HG02938 (cell line): ENCODE measurements at regions not wholly inside any gene's neighbourhood (a gene's known extent, or its start where the extent isn't known, plus 50 kb on each side); places are given as distances from the start of the nearest gene placed in this dataset.
"Not testable (repeated sequence)": the region's sequence is repeated elsewhere in the genome, so short reads cannot be mapped to it uniquely, and the experiment has no call there.

Experiments used
- ATAC-seq: cut with Tn5 transposase; IDR thresholded peaks from one replicate; pipeline ENCODE4 v1.9.1; 2021; ENCODE audit warnings: mild to moderate bottlenecking, moderate library complexity; ENCODE audit not compliant: unreplicated experiment

GRCh38 chr6:15008269-15008668, 237.6 kb upstream of the JARID2 start:
- no peak for ATAC-seq

- no peak for ATAC-seq
Measured at GRCh38 chr6:15014958-15015357, 230.9 kb upstream of the JARID2 start.

- ATAC-seq = no peak
Measured at GRCh38 chr6:15016813-15017212, 229.1 kb upstream of the JARID2 start.

DNA sequence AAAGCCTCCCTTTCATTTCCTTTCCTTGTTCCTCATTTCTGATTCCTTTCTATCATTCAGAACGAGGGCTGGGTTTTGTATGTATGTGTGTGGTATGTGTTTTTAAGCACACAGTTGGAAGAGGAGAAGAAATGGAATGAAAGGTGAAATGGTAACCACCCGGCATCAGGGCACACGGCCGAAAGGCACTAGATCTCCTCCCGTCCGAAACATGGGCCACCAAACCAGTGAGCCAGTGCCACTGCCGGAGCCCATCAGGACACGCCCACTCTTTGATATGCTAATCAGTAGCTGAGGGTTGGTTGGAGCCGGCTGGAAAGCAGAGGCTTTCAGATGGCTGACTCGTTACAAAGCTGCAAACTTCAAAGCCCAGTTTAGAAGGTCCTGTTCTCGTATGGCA, 228.6 kb upstream of the JARID2 start:
- ATAC-seq = no peak

DNA sequence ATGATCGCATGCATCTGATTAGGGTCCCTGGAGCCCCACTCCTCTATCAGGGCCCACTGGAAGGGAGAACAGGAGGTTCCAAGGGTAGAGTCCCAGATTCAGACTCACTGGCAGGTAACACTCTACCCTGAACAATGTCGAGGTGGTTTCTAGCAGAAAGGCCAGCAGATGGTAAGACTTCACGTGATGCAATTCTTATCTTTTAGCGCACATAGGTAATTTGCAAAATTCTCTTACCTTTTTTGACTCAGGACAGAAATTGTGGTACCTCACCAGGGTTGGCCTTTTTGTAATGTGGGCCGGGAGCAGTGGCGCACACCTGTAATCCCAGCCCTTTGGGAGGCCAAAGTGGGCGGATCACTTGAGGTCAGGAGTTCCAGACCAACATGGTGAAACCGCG, 228.1 kb upstream of the JARID2 start:
- no peak for ATAC-seq

DNA sequence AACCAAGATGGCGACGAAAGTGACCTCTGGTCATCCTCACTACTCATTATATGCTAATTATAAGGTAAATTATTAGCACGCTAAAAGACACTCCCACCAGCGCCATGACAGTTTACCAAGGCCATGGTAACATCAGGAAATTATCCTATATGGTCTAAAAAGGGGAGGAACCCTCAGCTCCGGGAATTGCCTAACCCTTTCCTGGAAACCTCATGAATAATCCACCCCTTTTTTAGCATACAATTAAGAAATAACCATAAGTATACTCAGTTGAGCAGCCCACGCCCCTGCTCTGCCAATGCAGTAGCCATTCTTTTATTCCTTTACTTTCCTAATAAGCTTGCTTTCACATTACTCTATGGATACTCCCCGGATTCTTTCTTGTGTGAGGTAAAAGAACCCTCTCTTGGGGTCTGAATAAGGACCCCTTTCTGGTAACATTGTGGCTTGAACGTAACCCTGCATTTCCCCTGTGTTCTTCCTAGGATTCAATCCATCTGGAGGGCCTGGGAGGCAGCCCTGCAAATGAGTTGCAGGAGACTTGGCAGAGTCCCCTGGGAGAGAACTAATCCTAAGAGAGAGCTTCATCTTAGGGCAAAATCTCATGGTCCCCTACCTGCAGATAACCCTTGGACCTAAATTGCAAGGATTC, 225.6 kb upstream of the JARID2 start:
- ATAC-seq = no peak

- ATAC-seq = no peak
Measured at GRCh38 chr6:15021074-15021473, 224.8 kb upstream of the JARID2 start.

DNA sequence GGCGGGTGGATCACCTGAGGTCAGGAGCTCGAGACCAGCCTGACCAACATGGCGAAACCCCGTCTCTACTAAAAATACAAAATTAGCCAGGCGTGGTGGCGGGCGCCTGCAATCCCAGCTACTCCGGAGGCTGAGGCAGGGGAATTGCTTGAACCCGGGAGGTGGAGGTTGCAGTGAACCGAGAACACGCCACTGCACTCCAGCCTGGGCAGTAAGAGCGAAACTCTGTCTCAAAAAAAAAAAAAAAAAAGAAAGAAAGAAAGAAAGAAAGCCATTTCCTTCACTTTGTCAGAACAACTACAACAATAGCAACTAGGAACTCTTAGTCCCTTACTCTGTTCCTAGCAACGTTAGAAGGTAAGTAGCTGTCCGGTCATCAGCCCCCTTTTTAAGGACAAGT, 222.9 kb upstream of the JARID2 start:
- not testable (repeated sequence) for ATAC-seq

- peak; percentile 97 for ATAC-seq
Measured at GRCh38 chr6:15023448-15023847, 222.4 kb upstream of the JARID2 start.

GRCh38 chr6:15025446-15025845, 220.4 kb upstream of the JARID2 start:
- no peak for ATAC-seq

GRCh38 chr6:15026832-15027231, 219.0 kb upstream of the JARID2 start:
- ATAC-seq = no peak

- ATAC-seq = no peak
Measured at GRCh38 chr6:15027472-15027871, 218.4 kb upstream of the JARID2 start.

GRCh38 chr6:15032015-15032414, 213.9 kb upstream of the JARID2 start:
- ATAC-seq = no peak

DNA sequence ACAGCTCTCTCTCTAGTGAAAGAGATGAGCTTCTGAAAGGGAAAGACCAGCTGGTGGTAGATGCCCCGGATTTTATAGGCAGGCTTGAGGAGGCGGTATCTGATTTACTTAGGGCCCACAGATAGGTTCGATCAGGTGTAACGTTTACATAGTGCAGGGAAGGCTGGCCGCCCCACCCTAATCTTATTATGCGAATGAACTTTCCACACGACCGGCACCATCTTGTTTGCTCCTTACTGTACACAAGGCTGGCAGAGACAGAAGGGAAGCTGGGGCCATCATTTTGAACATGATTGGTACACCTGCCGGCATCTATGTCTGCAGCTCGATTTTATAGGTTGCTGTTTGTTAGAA, 212.0 kb upstream of the JARID2 start:
- ATAC-seq = no peak

DNA sequence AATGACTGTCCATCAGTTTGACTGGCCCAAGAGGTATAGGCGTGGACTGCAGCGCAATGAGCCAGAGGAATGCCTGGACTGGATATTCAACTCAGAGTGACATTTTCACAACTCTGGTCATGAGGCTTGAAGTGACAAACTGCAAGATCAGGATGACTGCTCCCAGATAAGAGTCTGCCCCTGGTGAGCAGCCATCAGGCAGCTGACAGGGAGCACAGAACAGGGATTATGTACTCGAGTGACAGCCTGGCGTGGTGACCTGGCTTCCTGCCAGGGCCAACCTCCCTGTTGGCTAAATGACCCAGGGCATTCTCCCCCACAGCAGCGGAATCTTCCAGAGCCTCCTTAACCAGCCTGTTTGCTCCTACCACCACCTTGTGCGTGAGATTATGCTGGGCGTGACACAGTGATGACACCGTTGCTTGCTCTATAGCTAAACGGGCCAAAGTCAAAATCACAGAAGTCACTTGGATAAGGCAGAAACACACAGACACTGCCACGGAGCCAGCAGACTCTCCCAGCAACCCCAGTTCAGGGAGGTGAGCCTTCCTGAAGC, 209.1 kb upstream of the JARID2 start:
- no peak for ATAC-seq

DNA sequence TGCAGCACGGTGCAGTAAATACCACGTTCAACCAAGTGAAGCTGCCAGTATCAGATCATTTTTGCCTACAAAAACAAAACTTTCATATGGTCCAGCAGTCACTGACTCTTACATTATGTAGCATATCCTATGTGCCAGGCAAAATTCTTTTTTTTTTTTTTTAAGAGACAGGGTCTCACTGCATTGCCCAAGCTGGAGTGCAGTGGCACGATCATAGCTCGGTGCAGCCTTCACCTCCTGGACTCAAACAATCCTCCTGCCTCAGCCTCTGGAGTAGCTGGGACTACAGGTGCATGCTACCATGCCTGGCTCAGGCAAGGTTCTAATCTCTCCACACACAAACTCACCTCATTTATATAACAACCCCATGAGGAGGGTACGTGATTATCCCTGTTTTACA, 208.6 kb upstream of the JARID2 start:
- ATAC-seq = no peak

DNA sequence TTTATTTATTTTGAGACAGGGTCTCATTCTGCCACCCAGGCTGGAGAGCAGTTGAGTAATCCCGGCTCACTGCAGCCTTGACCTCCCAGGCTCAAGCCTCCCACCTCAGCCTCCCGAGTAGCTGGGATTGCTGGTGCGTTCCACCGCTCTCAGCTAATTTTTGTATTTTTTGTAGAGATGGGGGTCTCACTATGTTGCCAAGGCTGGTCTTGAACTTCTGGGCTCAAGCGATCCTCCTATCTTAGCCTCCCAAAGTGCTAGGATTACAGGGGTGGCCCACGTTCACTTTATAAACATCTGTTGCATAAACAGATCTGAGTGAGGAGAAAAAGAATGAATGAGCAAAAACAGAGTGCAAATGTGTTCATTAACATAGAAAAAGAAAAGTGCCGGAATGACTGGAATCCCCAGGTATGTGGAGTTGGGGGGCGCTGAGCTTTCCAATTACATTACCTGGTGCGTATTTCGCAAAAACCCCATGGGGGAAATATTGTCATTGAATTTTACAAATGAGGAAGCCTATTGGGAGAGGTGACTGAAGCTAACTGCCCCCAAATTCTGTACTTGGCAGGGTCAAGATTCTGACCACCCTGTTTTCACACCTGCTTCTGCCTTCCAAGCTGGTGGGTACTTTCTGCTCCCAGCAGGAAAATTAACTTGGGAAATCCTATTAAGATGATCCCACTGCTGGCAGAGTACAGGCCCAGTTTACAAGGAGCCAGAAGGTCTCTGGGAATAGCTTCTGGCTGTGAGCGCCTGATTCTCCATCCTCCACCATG, 207.7 kb upstream of the JARID2 start:
- no peak for ATAC-seq

GRCh38 chr6:15039136-15039535, 206.7 kb upstream of the JARID2 start:
- ATAC-seq = no peak

DNA sequence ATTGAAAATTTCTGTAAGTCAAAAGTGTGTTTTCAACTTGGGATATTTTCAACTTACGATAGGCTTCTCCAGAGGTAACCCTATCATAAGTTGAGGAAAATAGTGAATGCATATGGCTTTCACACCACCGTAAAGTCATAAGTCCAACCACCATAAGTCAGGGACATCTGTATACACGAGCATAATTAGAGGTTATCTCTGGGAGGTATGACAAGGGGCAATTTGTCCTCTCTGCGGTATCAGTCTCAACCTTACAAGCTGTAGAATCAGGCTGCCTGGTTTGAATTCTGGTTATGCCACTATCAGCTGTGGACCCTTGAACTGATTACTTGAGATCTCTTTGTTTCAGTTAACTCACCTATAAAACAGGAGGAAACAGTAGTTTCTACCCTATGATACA, 202.9 kb upstream of the JARID2 start:
- no peak for ATAC-seq

DNA sequence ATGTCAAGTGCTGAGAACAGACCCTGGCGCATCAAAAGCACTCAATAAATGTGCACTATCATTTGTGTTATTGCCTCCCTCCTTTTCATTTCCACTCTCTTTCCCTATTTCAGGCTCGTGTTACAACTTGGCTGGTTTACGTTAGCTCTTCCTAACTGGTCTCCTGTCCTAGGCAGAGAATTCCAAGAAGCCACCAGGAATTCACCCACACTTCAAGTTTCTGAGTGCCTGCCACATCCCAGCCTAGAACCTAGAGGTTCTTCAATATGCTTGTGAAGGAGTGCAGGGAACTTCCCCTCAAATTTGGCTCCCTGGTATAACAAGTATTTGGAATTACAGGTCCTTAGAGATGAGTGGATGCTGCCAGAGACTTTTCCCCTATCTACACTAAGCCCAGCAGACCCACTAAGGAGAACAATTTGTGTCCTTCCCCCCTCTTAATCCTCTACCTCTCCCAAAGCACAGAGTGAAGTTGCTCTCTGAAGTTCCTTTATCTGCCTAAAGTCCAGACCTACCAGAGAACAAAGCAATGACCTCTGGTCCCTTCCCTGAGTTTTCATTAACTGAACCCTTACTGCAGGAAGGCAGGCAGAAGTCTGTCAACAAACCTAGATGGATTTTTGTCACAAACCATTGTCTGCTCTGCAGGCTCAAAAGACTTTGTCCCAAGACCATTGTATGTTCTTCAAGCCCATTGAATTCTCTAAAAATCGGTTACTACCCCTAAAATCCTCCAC, 201.6 kb upstream of the JARID2 start:
- no peak for ATAC-seq

DNA sequence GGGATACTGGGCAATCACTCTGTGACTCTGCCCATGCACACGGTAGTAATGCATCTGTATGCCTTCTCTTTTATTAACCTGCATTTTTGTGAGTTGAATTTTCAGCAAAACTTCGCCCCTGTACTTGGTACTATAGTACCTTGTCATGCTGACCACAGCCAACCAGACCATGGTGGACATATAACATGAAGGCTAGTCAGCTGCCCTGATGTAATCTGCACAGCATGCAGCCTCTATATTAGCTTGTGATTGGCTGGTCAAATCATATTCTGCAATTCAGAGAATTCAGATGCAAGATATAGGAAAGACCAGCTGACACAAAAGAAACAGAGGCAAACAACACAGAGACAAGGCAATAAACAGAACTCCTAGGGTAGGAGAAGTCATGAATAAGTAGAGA, 200.9 kb upstream of the JARID2 start:
- ATAC-seq = no peak

GRCh38 chr6:15046751-15047150, 199.1 kb upstream of the JARID2 start:
- ATAC-seq = no peak
